ENCODE measurements at regions not wholly inside any gene's neighbourhood (a gene's known extent, or its start where the extent isn't known, plus 50 kb on each side); places are given as distances from the start of the nearest gene placed in this dataset.

GRCh38 chr15:88342666-88343065, 86.1 kb upstream of the NTRK3 start:
- no peaks in the 10 kb centered on the region for H3K36me3 ChIP-seq (replicated peaks in 1 of 2; ENCODE audit: control insufficient read depth in 1 of 2, insufficient read depth in 2 of 2, low read length in 2 of 2)
- H3K9ac ChIP-seq (ENCODE audit: insufficient read depth, low read length, poor library complexity, severe bottlenecking), result no peak overlapping the region
- Mint-ChIP-seq H3K36me3 (no peaks in the 10 kb centered on the region), H3K27ac (no peak overlapping the region), H3K4me1 (no peaks in the 10 kb centered on the region), H3K27me3 (ENCODE audit: low read depth in 3 of 3) (peaks cover 7 to 9% (median 8%) of the 10 kb centered on the region in 3 donors), H3K9me3 (peaks cover 0 to 5% (median 0%) of the 10 kb centered on the region in 7 donors), H3K4me3 (no peak overlapping the region)
- no peaks in the 10 kb centered on the region for H3K79me2 ChIP-seq (ENCODE audit: insufficient read depth, low read length)
- WGBS (ENCODE audit: insufficient coverage), result no CpG with 5 or more reads among the region's 2 CpGs
- no peaks in the 10 kb centered on the region for H3K4me1 ChIP-seq (ENCODE audit: control insufficient read depth in 1 of 2, insufficient read depth in 2 of 2, low read length in 2 of 2)
- no peaks in the 10 kb centered on the region for H3K9me3 ChIP-seq (replicated peaks in 1 of 2; ENCODE audit: control insufficient read depth in 1 of 2, insufficient read depth in 1 of 2, low read length in 2 of 2)
- no peaks in the 10 kb centered on the region for H3K27me3 ChIP-seq (ENCODE audit: control insufficient read depth in 2 of 2, insufficient read depth in 2 of 2, low read length in 2 of 2)
- no peak overlapping the region for H3K4me3 ChIP-seq (replicated peaks in 1 of 3; ENCODE audit: low read depth in 2 of 3, low read length in 3 of 3)
- H4K20me1 ChIP-seq (ENCODE audit: insufficient read depth, low read length), result no peaks in the 10 kb centered on the region
- intact Hi-C loops (cut with micrococcal nuclease), result no loop called here
- H3K27ac ChIP-seq (ENCODE audit: low read depth in 1 of 2, low read length in 2 of 2), result no peak overlapping the region
- H2AFZ ChIP-seq (ENCODE audit: insufficient read depth, low read depth, low read length, poor library complexity, severe bottlenecking), result no peak overlapping the region
- no peak overlapping the region for H3K4me2 ChIP-seq (replicated peaks; ENCODE audit: extremely low read depth, low read length, poor library complexity, severe bottlenecking)
- DNase-seq, result no peak
- no peak for TF ChIP-seq CTCF (IDR thresholded peaks at IDR 0.05)

DNA sequence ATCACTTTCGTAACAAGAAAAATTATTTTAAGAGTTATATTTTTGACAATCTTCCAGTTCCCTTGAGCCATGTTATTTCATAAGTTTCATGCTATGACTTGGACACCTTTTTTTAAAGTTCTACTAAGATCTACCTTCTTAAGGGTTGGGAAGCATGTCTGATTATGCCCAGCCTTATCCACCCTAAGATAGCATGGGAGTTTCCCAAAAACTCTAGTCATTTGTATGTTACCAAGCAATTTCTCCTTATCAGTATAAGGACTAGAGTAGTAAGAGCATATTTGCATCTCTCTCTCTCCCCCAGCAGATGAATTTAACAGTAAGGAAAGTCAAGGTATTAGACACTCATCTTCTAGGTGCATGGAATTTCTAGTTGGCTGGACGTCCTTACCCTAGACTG, 85.1 kb upstream of the NTRK3 start:
- WGBS (ENCODE audit: insufficient coverage), result no CpG with 5 or more reads among the region's 2 CpGs
- Mint-ChIP-seq H3K4me3 (no peak overlapping the region), H3K36me3 (no peaks in the 10 kb centered on the region), H3K27me3 (ENCODE audit: low read depth in 3 of 3) (peaks cover 4 to 10% (median 9%) of the 10 kb centered on the region in 3 donors), H3K4me1 (no peaks in the 10 kb centered on the region), H3K9me3 (peaks cover 0 to 5% (median 0%) of the 10 kb centered on the region in 7 donors), H3K27ac (no peak overlapping the region)
- Histone ChIP-seq H3K9ac (ENCODE audit: insufficient read depth, low read length, poor library complexity, severe bottlenecking) (no peak overlapping the region), H3K79me2 (ENCODE audit: insufficient read depth, low read length) (no peaks in the 10 kb centered on the region), H4K20me1 (ENCODE audit: insufficient read depth, low read length) (no peaks in the 10 kb centered on the region), H2AFZ (ENCODE audit: insufficient read depth, low read depth, low read length, poor library complexity, severe bottlenecking) (no peak overlapping the region), H3K36me3 (replicated peaks in 1 of 2; ENCODE audit: control insufficient read depth in 1 of 2, insufficient read depth in 2 of 2, low read length in 2 of 2) (no peaks in the 10 kb centered on the region), H3K27ac (ENCODE audit: low read depth in 1 of 2, low read length in 2 of 2) (no peak overlapping the region), H3K4me1 (ENCODE audit: control insufficient read depth in 1 of 2, insufficient read depth in 2 of 2, low read length in 2 of 2) (no peaks in the 10 kb centered on the region), H3K9me3 (replicated peaks in 1 of 2; ENCODE audit: control insufficient read depth in 1 of 2, insufficient read depth in 1 of 2, low read length in 2 of 2) (no peaks in the 10 kb centered on the region), H3K27me3 (ENCODE audit: control insufficient read depth in 2 of 2, insufficient read depth in 2 of 2, low read length in 2 of 2) (no peaks in the 10 kb centered on the region), H3K4me2 (replicated peaks; ENCODE audit: extremely low read depth, low read length, poor library complexity, severe bottlenecking) (no peak overlapping the region), H3K4me3 (replicated peaks in 1 of 3; ENCODE audit: low read depth in 2 of 3, low read length in 3 of 3) (no peak overlapping the region)
- no peak for TF ChIP-seq CTCF (IDR thresholded peaks at IDR 0.05)
- DNase-seq, result no peak
- intact Hi-C loops (cut with micrococcal nuclease), result no loop called here

Measured in CD14-positive monocyte (primary cell).